CD4-positive, alpha-beta T cell treated with Interleukin-15 for 1 hour (primary cell): ENCODE measurements at regions not wholly inside any gene's neighbourhood (a gene's known extent, or its start where the extent isn't known, plus 50 kb on each side); places are given as distances from the start of the nearest gene placed in this dataset.

Experiments used
- DNase-seq: peaks from one replicate; pipeline ENCODE4 v3.0.0-alpha.2; 2020

- DNase-seq = no peak
These were observed 1656.9 kb upstream of the RAG2 start for GRCh38 chr11:38254913-38255312.

GRCh38 chr11:38252620-38253019, 1654.6 kb upstream of the RAG2 start:
- no peak for DNase-seq

GRCh38 chr11:38246451-38246850, 1648.4 kb upstream of the RAG2 start:
- DNase-seq = no peak

GRCh38 chr11:38226684-38227083, 1628.6 kb upstream of the RAG2 start:
- no peak for DNase-seq

- DNase-seq = no peak
These were observed 1623.3 kb upstream of the RAG2 start for GRCh38 chr11:38221295-38221694.

- no peak for DNase-seq
These were observed 1621.6 kb upstream of the RAG2 start for GRCh38 chr11:38219636-38220035.

GRCh38 chr11:38208951-38209350, 1610.9 kb upstream of the RAG2 start:
- DNase-seq = no peak

- no peak for DNase-seq
These were observed 1608.6 kb upstream of the RAG2 start for GRCh38 chr11:38206663-38207062.

GRCh38 chr11:38191101-38191500, 1593.1 kb upstream of the RAG2 start:
- DNase-seq = no peak

GRCh38 chr11:38182126-38182866, 1584.3 kb upstream of the RAG2 start:
- DNase-seq = no peak

GRCh38 chr11:38176686-38177322, 1578.8 kb upstream of the RAG2 start:
- no peak for DNase-seq

GRCh38 chr11:38173676-38174075, 1575.6 kb upstream of the RAG2 start:
- DNase-seq = no peak

GRCh38 chr11:38169286-38169685, 1571.2 kb upstream of the RAG2 start:
- no peak for DNase-seq

GRCh38 chr11:38163526-38163925, 1565.5 kb upstream of the RAG2 start:
- no peak for DNase-seq

GRCh38 chr11:38160433-38160832, 1562.4 kb upstream of the RAG2 start:
- DNase-seq = no peak

GRCh38 chr11:38159038-38159437, 1561.0 kb upstream of the RAG2 start:
- DNase-seq = no peak

GRCh38 chr11:38156495-38157146, 1558.6 kb upstream of the RAG2 start:
- DNase-seq = no peak

- no peak for DNase-seq
These were observed 1557.8 kb upstream of the RAG2 start for GRCh38 chr11:38155856-38156255.

- no peak for DNase-seq
These were observed 1555.9 kb upstream of the RAG2 start for GRCh38 chr11:38153985-38154384.

GRCh38 chr11:38143852-38144251, 1545.8 kb upstream of the RAG2 start:
- DNase-seq = no peak

GRCh38 chr11:38138972-38139371, 1540.9 kb upstream of the RAG2 start:
- DNase-seq = no peak

- no peak for DNase-seq
These were observed 1538.9 kb upstream of the RAG2 start for GRCh38 chr11:38136887-38137286.

- DNase-seq = no peak
These were observed 1533.5 kb upstream of the RAG2 start for GRCh38 chr11:38131535-38131934.

- DNase-seq = no peak
These were observed 1532.9 kb upstream of the RAG2 start for GRCh38 chr11:38130976-38131375.
